MM.1S (cell line): ENCODE measurements at regions not wholly inside any gene's neighbourhood (a gene's known extent, or its start where the extent isn't known, plus 50 kb on each side); places are given as distances from the start of the nearest gene placed in this dataset.

ENCODE experiments used
- DNase-seq: peaks from one replicate; pipeline ENCODE4 v3.0.0-alpha.2; 2015
- H2AFZ ChIP-seq: fragments of 300-600 bp; sonication (generic); 2 replicates; pipeline ENCODE4 v1.6.0; 2016; ENCODE audit warnings: antibody characterized with exemption, low read length
- H3F3A ChIP-seq: fragments of 300-600 bp; sonication (generic); 2 replicates; pipeline ENCODE4 v1.6.1; 2016; ENCODE audit warnings: mild to moderate bottlenecking, antibody characterized with exemption, low read length, moderate library complexity, mixed read lengths; ENCODE audit not compliant: insufficient read depth
- H3K27ac ChIP-seq: fragments of 300-600 bp; sonication (generic); 2 replicates; pipeline ENCODE4 v1.5.1; 2016; ENCODE audit warnings: mild to moderate bottlenecking, low read length
- H3K27me3 ChIP-seq: fragments of 300-600 bp; sonication (generic); replicated peaks from 2 replicates; pipeline ENCODE4 v1.6.0; 2016; ENCODE audit warnings: low read length; ENCODE audit not compliant: insufficient read depth
- H3K36me3 ChIP-seq: fragments of 300-600 bp; sonication (generic); replicated peaks from 2 replicates; pipeline ENCODE4 v1.6.1; 2016; ENCODE audit warnings: mild to moderate bottlenecking, low read length, mixed read lengths; ENCODE audit not compliant: insufficient read depth
- H3K4me1 ChIP-seq: fragments of 300-600 bp; sonication (generic); 2 replicates; pipeline ENCODE4 v1.6.1; 2016; ENCODE audit warnings: low read length, mixed read lengths
- H3K4me2 ChIP-seq: fragments of 300-600 bp; sonication (generic); 2 replicates; pipeline ENCODE4 v1.6.0; 2016; ENCODE audit warnings: low read depth, low read length
- H3K4me3 ChIP-seq: fragments of 300-600 bp; sonication (generic); 2 replicates; pipeline ENCODE4 v1.5.1; 2016; ENCODE audit warnings: low read length, mixed read lengths
- H3K79me2 ChIP-seq: fragments of 300-600 bp; sonication (generic); 2 replicates; pipeline ENCODE4 v1.6.1; 2016; ENCODE audit warnings: mixed run types, low read length, mixed read lengths
- H3K9ac ChIP-seq: fragments of 300-600 bp; sonication (generic); 2 replicates; pipeline ENCODE4 v1.6.1; 2016; ENCODE audit warnings: low read length, mixed read lengths
- H3K9me2 ChIP-seq: fragments of 300-600 bp; sonication (generic); replicated peaks from 2 replicates; pipeline ENCODE4 v1.6.1; 2016; ENCODE audit warnings: mild to moderate bottlenecking, low read length, mixed read lengths; ENCODE audit not compliant: insufficient read depth
- H3K9me3 ChIP-seq: fragments of 300-600 bp; sonication (generic); replicated peaks from 2 replicates; pipeline ENCODE4 v1.6.1; 2016; ENCODE audit warnings: mild to moderate bottlenecking, low read length, mixed read lengths; ENCODE audit not compliant: insufficient read depth
- H4K20me1 ChIP-seq: fragments of 300-600 bp; sonication (generic); 2 replicates; pipeline ENCODE4 v1.6.1; 2016; ENCODE audit warnings: mild to moderate bottlenecking, low read length, moderate library complexity, mixed read lengths; ENCODE audit not compliant: insufficient read depth
- EZH2 ChIP-seq: fragments of 300-600 bp; sonication (generic); optimal IDR thresholded peaks from 2 replicates; pipeline ENCODE3; 2017; ENCODE audit warnings: low read depth, mild to moderate bottlenecking, antibody characterized with exemption, low read length, mixed read lengths
- EZH2phosphoT487 ChIP-seq: fragments of 300-600 bp; sonication (generic); IDR thresholded peaks from 2 replicates; pipeline ENCODE4 v1.6.1; 2018; ENCODE audit warnings: antibody characterized with exemption, low read length
- TF ChIP-seq, protein P1 (sequence below): fragments of 300-600 bp; sonication (generic); IDR thresholded peaks from 2 replicates; pipeline ENCODE4 v1.5.1; 2016; ENCODE audit warnings: antibody characterized with exemption, low read length, mixed read lengths

DNA sequence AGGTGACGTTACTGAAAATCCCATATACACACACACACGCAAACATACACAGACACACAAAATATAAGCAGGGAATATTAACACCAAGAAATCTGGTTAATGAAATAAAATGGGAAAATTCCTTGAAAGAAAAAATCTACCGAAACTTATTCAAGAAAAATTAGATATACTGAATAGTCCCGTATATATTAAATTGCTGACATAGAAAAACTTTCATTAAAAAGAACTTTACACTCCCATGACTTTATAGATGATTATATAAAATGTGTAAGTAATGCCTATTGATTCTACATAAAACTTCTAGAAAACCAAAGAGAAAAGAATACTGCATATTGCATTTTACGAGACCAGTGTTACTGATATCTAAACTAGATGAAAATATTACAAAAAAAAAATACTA, 803.2 kb downstream of the SLC16A7 start:
- H3K4me3 ChIP-seq, result no peak overlapping the region
- no peaks in the 10 kb centered on the region for H3K9me2 ChIP-seq
- H3K36me3 ChIP-seq, result no peaks in the 10 kb centered on the region
- no peak overlapping the region for H3K4me2 ChIP-seq
- H3K9me3 ChIP-seq, result no peaks in the 10 kb centered on the region
- no peaks in the 10 kb centered on the region for H3K4me1 ChIP-seq
- DNase-seq, result no peak
- H3K79me2 ChIP-seq, result no peaks in the 10 kb centered on the region
- no peak for TF ChIP-seq EZH2phosphoT487
- TF ChIP-seq, protein P1, sequence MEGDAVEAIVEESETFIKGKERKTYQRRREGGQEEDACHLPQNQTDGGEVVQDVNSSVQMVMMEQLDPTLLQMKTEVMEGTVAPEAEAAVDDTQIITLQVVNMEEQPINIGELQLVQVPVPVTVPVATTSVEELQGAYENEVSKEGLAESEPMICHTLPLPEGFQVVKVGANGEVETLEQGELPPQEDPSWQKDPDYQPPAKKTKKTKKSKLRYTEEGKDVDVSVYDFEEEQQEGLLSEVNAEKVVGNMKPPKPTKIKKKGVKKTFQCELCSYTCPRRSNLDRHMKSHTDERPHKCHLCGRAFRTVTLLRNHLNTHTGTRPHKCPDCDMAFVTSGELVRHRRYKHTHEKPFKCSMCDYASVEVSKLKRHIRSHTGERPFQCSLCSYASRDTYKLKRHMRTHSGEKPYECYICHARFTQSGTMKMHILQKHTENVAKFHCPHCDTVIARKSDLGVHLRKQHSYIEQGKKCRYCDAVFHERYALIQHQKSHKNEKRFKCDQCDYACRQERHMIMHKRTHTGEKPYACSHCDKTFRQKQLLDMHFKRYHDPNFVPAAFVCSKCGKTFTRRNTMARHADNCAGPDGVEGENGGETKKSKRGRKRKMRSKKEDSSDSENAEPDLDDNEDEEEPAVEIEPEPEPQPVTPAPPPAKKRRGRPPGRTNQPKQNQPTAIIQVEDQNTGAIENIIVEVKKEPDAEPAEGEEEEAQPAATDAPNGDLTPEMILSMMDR, result no peak
- no peak for TF ChIP-seq EZH2
- no peak overlapping the region for H3K27ac ChIP-seq
- no peaks in the 10 kb centered on the region for H4K20me1 ChIP-seq
- H3K27me3 ChIP-seq, result no peaks in the 10 kb centered on the region
- no peaks in the 10 kb centered on the region for H3F3A ChIP-seq
- no peak overlapping the region for H3K9ac ChIP-seq
- H2AFZ ChIP-seq, result no peak overlapping the region

DNA sequence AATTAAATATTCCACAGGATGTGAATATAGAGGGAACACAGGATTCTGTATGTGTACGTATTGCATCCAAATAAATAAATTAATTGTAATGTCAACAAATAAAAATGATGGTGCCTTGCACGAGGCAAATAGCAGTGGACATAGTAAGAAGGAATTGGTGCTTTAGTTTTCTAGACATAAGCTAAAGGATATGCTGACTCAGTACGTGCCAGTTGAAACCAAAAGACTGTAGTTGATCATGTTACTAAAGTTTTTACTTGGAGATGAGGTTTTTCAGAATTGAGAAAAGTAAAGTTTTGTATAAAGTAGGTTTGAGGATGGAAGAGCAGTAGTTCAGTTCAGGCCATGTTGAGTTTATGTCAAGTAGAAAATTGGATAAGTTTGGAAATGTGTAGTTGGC, 807.2 kb downstream of the SLC16A7 start:
- TF ChIP-seq EZH2 (no peak), EZH2phosphoT487 (no peak)
- TF ChIP-seq, protein P1, result no peak

DNA sequence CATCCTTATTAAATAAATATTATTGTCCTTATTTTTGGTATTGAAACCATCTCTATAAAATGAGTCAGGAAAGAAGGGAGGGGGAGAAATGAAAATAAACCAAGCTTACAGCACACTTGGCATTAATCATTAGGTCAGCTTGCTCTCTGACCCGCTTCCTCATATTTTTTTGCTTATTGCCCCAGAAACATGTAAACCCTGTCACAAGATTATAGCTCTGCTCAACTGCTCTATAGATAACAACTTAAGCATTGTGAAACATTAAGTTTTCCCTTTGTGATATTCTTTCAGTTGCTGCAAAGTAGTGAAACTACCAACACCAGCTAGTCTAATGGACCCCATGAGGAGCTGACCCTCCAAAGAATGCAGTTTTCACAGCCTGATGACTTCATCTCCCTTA, 819.5 kb downstream of the SLC16A7 start:
- Histone ChIP-seq H3K36me3 (no peaks in the 10 kb centered on the region), H3K4me3 (no peak overlapping the region), H4K20me1 (no peaks in the 10 kb centered on the region), H3K9me3 (no peaks in the 10 kb centered on the region), H3F3A (no peaks in the 10 kb centered on the region), H2AFZ (no peak overlapping the region), H3K79me2 (no peaks in the 10 kb centered on the region), H3K27me3 (no peaks in the 10 kb centered on the region), H3K4me1 (no peaks in the 10 kb centered on the region), H3K9ac (no peak overlapping the region), H3K4me2 (no peak overlapping the region), H3K27ac (no peak overlapping the region), H3K9me2 (no peaks in the 10 kb centered on the region)
- TF ChIP-seq, protein P1, result no peak
- TF ChIP-seq EZH2 (no peak), EZH2phosphoT487 (no peak)
- no peak for DNase-seq

More for the DNA sequence above, 807.2 kb downstream of the SLC16A7 start:
- Histone ChIP-seq H4K20me1 (no peaks in the 10 kb centered on the region), H3F3A (no peaks in the 10 kb centered on the region), H3K4me2 (no peak overlapping the region), H3K9me3 (no peaks in the 10 kb centered on the region), H2AFZ (no peak overlapping the region), H3K27me3 (no peaks in the 10 kb centered on the region), H3K79me2 (no peaks in the 10 kb centered on the region), H3K27ac (no peak overlapping the region), H3K9me2 (no peaks in the 10 kb centered on the region), H3K36me3 (no peaks in the 10 kb centered on the region), H3K4me3 (no peak overlapping the region), H3K4me1 (no peaks in the 10 kb centered on the region), H3K9ac (no peak overlapping the region)
- DNase-seq, result no peak
